ENCODE measurements at regions not wholly inside any gene's neighbourhood (a gene's known extent, or its start where the extent isn't known, plus 50 kb on each side); places are given as distances from the start of the nearest gene placed in this dataset.

- no peak for DNase-seq
- Histone ChIP-seq H3K36me3 (no peaks in the 10 kb centered on the region), H3K27me3 (no peaks in the 10 kb centered on the region), H3K27ac (no peak overlapping the region), H3K4me1 (peaks cover 0 to 8% (median 0%) of the 10 kb centered on the region in 3 donors), H3K4me3 (no peak overlapping the region), H3K9me3 (no peaks in the 10 kb centered on the region)
- ATAC-seq: peak in 2 of 4 donors; percentile 34 to 35
- WGBS, 2 donors: 22 to 25% methylated on average over 4 of the region's 4 CpGs
- TF ChIP-seq CTCF (IDR thresholded peaks at IDR 0.05): no peak
- intact Hi-C loops (cut with DNase I): no loop called here
- FAIRE-seq: no peak
Observed at GRCh38 chr2:234211797-234212196, 161.3 kb downstream of the SPP2 start.

GRCh38 chr2:234206738-234207137 is 156.2 kb downstream of the SPP2 start:
- intact Hi-C loops (cut with DNase I): no loop called here
- 92 to 98% methylated on average over 2 of the region's 2 CpGs for WGBS, 2 donors
- Histone ChIP-seq H3K9me3 (no peaks in the 10 kb centered on the region), H3K27me3 (no peaks in the 10 kb centered on the region), H3K36me3 (no peaks in the 10 kb centered on the region), H3K4me3 (no peak overlapping the region), H3K27ac (no peak overlapping the region), H3K4me1 (peaks cover 0 to 7% (median 0%) of the 10 kb centered on the region in 3 donors)
- ATAC-seq: no peak
- no peak for FAIRE-seq
- DNase-seq: no peak
- no peak for TF ChIP-seq CTCF (IDR thresholded peaks at IDR 0.05)

GRCh38 chr2:234204480-234204879 is 154.0 kb downstream of the SPP2 start:
- ATAC-seq: no peak
- H3K9me3 ChIP-seq: no peaks in the 10 kb centered on the region
- no peak for TF ChIP-seq CTCF (IDR thresholded peaks at IDR 0.05)
- no peaks in the 10 kb centered on the region for H3K4me1 ChIP-seq
- no peaks in the 10 kb centered on the region for H3K27me3 ChIP-seq
- no peaks in the 10 kb centered on the region for H3K36me3 ChIP-seq
- DNase-seq: no peak
- 24 to 38% methylated on average over 1 of the region's 1 CpG for WGBS, 2 donors
- H3K27ac ChIP-seq: no peak overlapping the region
- intact Hi-C loops (cut with DNase I): no loop called here
- H3K4me3 ChIP-seq: no peak overlapping the region
- peak; percentile 66 for FAIRE-seq

- Histone ChIP-seq H3K9me3 (no peaks in the 10 kb centered on the region), H3K36me3 (no peaks in the 10 kb centered on the region), H3K4me3 (no peak overlapping the region), H3K4me1 (no peaks in the 10 kb centered on the region), H3K27me3 (no peaks in the 10 kb centered on the region), H3K27ac (peak overlapping the region in 2 of 4 donors; percentile 64 to 79)
- WGBS, 2 donors: 58 to 60% methylated on average over 12 of the region's 12 CpGs
- intact Hi-C loops (cut with DNase I): no loop called here
- ATAC-seq (peak; percentile 40 to 94 (median 88)), DNase-seq (peak in 1 of 6 donors; percentile 33), FAIRE-seq (no peak)
- no peak for TF ChIP-seq CTCF (IDR thresholded peaks at IDR 0.05)
Observed at GRCh38 chr2:234203135-234203984, 152.9 kb downstream of the SPP2 start.

- no peak for DNase-seq
- Histone ChIP-seq H3K27ac (peak overlapping the region in 2 of 4 donors; percentile 64 to 79), H3K4me1 (no peaks in the 10 kb centered on the region), H3K9me3 (no peaks in the 10 kb centered on the region), H3K4me3 (no peak overlapping the region), H3K27me3 (no peaks in the 10 kb centered on the region), H3K36me3 (no peaks in the 10 kb centered on the region)
- no peak for ATAC-seq
- intact Hi-C loops (cut with DNase I): no loop called here
- TF ChIP-seq CTCF (IDR thresholded peaks at IDR 0.05): no peak
- no peak for FAIRE-seq
- 96 to 98% methylated on average over 2 of the region's 2 CpGs for WGBS, 2 donors
Observed at GRCh38 chr2:234202601-234203000, 152.1 kb downstream of the SPP2 start.
